Kidney epithelial cell (primary cell): ENCODE measurements at regions not wholly inside any gene's neighbourhood (a gene's known extent, or its start where the extent isn't known, plus 50 kb on each side); places are given as distances from the start of the nearest gene placed in this dataset.

Experiments
- DNase-seq: peaks from one replicate; pipeline ENCODE4 v3.0.0-alpha.2; 2010; ENCODE audit warnings: low read depth
- H3K27me3 ChIP-seq: 2 replicates; pipeline ENCODE4 v1.6.0; 2011; ENCODE audit warnings: low read length; ENCODE audit not compliant: control insufficient read depth, insufficient read depth
- H3K36me3 ChIP-seq: 2 replicates; pipeline ENCODE4 v1.5.1; 2011; ENCODE audit warnings: low read length; ENCODE audit not compliant: control insufficient read depth, insufficient read depth
- H3K4me3 ChIP-seq: 2 replicates; pipeline ENCODE4 v1.5.1; 2011; ENCODE audit warnings: low read depth, mild to moderate bottlenecking, control low read depth, low read length
- TF ChIP-seq, protein P1 (sequence below): IDR thresholded peaks from 2 replicates; pipeline ENCODE4 v1.5.1; 2011; ENCODE audit warnings: mild to moderate bottlenecking, moderate library complexity, low read length, control low read depth, inconsistent platforms; ENCODE audit not compliant: insufficient read depth, poor library complexity, severe bottlenecking

- Histone ChIP-seq H3K27me3 (no peaks in the 10 kb centered on the region), H3K4me3 (no peak overlapping the region), H3K36me3 (no peaks in the 10 kb centered on the region)
- no peak for DNase-seq
- TF ChIP-seq, protein P1, sequence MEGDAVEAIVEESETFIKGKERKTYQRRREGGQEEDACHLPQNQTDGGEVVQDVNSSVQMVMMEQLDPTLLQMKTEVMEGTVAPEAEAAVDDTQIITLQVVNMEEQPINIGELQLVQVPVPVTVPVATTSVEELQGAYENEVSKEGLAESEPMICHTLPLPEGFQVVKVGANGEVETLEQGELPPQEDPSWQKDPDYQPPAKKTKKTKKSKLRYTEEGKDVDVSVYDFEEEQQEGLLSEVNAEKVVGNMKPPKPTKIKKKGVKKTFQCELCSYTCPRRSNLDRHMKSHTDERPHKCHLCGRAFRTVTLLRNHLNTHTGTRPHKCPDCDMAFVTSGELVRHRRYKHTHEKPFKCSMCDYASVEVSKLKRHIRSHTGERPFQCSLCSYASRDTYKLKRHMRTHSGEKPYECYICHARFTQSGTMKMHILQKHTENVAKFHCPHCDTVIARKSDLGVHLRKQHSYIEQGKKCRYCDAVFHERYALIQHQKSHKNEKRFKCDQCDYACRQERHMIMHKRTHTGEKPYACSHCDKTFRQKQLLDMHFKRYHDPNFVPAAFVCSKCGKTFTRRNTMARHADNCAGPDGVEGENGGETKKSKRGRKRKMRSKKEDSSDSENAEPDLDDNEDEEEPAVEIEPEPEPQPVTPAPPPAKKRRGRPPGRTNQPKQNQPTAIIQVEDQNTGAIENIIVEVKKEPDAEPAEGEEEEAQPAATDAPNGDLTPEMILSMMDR: no peak
Observed at GRCh38 chr5:54611290-54611951, 93.9 kb downstream of the SNX18 start.

GRCh38 chr5:54610197-54610944 is 92.8 kb downstream of the SNX18 start:
- DNase-seq: no peak
- no peaks in the 10 kb centered on the region for H3K27me3 ChIP-seq
- no peaks in the 10 kb centered on the region for H3K36me3 ChIP-seq
- TF ChIP-seq, protein P1: no peak
- no peak overlapping the region for H3K4me3 ChIP-seq

DNA sequence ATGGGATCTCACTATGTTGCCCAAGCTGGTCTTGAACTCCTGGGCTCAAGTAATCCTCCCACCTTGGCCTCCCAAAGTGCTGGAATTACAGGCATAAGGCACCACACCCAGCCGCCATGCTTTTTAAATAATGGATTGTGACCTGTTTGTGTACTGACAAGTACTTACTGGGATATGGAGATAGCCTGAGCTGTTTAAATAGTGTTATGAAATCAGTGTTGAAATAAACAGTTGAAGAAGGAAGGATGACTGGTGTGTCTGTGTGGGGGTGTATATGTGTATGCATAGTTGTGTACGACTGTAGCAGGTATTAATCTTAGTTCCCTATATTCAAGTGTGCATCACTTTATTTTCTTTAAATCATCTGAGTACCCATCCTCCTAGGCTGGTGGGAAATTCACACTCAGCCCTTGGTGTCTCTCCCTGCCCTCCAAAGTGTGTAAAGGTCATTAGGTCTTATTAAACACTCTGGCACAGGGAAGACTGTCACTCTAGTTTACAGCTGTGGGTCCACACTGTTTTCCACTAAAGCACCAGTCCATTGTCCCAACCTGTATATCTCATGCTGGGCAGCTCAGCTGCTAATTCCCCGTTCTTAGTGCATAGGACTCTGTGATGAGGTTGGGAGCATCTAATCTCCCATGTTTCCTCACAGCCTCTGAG is 91.0 kb downstream of the SNX18 start:
- Histone ChIP-seq H3K4me3 (no peak overlapping the region), H3K27me3 (no peaks in the 10 kb centered on the region), H3K36me3 (no peaks in the 10 kb centered on the region)
- no peak for DNase-seq
- TF ChIP-seq, protein P1: no peak

- Histone ChIP-seq H3K4me3 (no peak overlapping the region), H3K36me3 (no peaks in the 10 kb centered on the region), H3K27me3 (no peaks in the 10 kb centered on the region)
- DNase-seq: no peak
- TF ChIP-seq, protein P1: no peak
Observed at GRCh38 chr5:54607006-54607405, 89.4 kb downstream of the SNX18 start.

DNA sequence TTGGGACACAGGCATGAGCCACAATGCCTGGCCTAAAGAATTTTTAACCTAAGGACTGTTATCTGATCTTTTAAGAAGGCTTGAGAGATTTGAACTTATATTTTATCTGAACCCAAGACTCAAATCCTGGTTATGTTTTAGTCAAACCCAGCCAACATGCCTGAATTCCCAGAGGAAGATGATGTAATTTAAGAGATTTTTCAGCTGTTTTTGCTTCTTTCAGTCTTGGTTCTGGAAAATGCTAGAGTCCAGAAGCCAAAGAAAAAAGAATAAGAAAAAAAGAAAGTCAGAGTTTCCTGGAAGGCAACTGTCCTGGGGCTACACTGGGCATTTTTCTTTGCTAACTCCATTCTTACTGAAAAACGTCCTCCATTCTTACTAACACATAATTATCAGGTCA is 85.8 kb downstream of the SNX18 start:
- no peak for DNase-seq
- Histone ChIP-seq H3K36me3 (no peaks in the 10 kb centered on the region), H3K4me3 (no peak overlapping the region), H3K27me3 (no peaks in the 10 kb centered on the region)
- TF ChIP-seq, protein P1: no peak
